Thyroid gland (tissue), 4 donors: ENCODE measurements at regions not wholly inside any gene's neighbourhood (a gene's known extent, or its start where the extent isn't known, plus 50 kb on each side); places are given as distances from the start of the nearest gene placed in this dataset.

Experiments
- POLR2A ChIP-seq, 2 donors: fragments of 450-650 bp; IDR thresholded peaks; one replicate each; pipeline ENCODE4 v1.6.1; 2017; ENCODE audit warnings: antibody characterized with exemption in 2 of 2, mild to moderate bottlenecking in 2 of 2, moderate library complexity in 1 of 2
- TF ChIP-seq, protein P1 (sequence below), 6 experiments: fragments of 200-600 bp in 3 of 6; fragments of 450-650 bp in 3 of 6; sonication (generic) in 3 of 6; IDR thresholded peaks; one replicate each; pipeline ENCODE4 v1.5.1; 2016 to 2019; ENCODE audit warnings: antibody characterized with exemption in 6 of 6, mild to moderate bottlenecking in 2 of 6, inconsistent platforms in 1 of 6, moderate library complexity in 1 of 6

DNA sequence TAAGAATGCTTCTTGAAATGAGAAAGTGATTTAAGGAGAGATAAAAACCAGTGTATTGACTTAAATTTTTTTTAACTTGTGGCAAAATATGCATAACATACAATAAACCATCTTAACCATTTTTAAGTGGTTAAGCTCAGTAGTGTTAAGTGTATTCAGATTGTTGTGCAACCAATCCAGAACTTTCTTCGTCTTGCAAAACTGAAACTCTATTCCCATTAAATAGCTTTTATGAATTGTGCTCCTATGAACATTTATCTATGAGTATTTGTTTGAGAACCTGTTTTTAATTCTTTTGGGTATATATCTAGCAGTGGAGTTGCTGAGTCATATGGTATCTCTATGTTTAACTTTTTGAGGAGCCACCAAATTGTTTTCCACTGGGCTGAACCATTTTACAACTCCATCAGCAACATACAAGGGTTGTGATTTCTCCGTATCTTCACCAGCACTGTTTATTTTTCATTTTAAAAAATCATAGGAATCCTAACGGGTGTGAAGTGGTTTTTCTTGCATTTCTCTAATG, 76.6 kb upstream of the ACTBL2 start:
- TF ChIP-seq, protein P1, sequence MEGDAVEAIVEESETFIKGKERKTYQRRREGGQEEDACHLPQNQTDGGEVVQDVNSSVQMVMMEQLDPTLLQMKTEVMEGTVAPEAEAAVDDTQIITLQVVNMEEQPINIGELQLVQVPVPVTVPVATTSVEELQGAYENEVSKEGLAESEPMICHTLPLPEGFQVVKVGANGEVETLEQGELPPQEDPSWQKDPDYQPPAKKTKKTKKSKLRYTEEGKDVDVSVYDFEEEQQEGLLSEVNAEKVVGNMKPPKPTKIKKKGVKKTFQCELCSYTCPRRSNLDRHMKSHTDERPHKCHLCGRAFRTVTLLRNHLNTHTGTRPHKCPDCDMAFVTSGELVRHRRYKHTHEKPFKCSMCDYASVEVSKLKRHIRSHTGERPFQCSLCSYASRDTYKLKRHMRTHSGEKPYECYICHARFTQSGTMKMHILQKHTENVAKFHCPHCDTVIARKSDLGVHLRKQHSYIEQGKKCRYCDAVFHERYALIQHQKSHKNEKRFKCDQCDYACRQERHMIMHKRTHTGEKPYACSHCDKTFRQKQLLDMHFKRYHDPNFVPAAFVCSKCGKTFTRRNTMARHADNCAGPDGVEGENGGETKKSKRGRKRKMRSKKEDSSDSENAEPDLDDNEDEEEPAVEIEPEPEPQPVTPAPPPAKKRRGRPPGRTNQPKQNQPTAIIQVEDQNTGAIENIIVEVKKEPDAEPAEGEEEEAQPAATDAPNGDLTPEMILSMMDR (IDR thresholded peaks at IDR 0.05), result no peak
- TF ChIP-seq POLR2A (IDR thresholded peaks at IDR 0.05), result no peak
